Large intestine (tissue), 3 donors: ENCODE measurements at regions not wholly inside any gene's neighbourhood (a gene's known extent, or its start where the extent isn't known, plus 50 kb on each side); places are given as distances from the start of the nearest gene placed in this dataset.

Experiments used
- DNase-seq, 2 donors: peaks; one replicate each; pipeline versions ENCODE4 v3.0.0 to v3.0.0-alpha.2; 2013
- H3K27ac ChIP-seq: one replicate; pipeline ENCODE4 v1.5.1; 2013; ENCODE audit warnings: low read length
- H3K27me3 ChIP-seq: 2 replicates; pipeline ENCODE4 v1.6.1; 2013; ENCODE audit warnings: low read length; ENCODE audit not compliant: control insufficient read depth, insufficient read depth
- H3K36me3 ChIP-seq: 2 replicates; pipeline ENCODE4 v1.6.1; 2013; ENCODE audit warnings: low read length; ENCODE audit not compliant: control insufficient read depth, insufficient read depth
- H3K4me1 ChIP-seq: one replicate; pipeline ENCODE4 v1.6.1; 2013; ENCODE audit warnings: low read length; ENCODE audit not compliant: control insufficient read depth, insufficient read depth
- H3K4me3 ChIP-seq: one replicate; pipeline ENCODE4 v1.5.1; 2013; ENCODE audit warnings: low read length
- H3K9me3 ChIP-seq: one replicate; pipeline ENCODE4 v1.6.1; 2013; ENCODE audit warnings: mild to moderate bottlenecking, low read depth, low read length, moderate library complexity; ENCODE audit not compliant: control insufficient read depth
- WGBS: methylation state at CpG from one replicate; pipeline ENCODE4 v1.1.5; 2013; ENCODE audit warnings: low lambda C conversion rate; ENCODE audit not compliant: insufficient coverage; 5-methylcytosine and 5-hydroxymethylcytosine counted together

DNA sequence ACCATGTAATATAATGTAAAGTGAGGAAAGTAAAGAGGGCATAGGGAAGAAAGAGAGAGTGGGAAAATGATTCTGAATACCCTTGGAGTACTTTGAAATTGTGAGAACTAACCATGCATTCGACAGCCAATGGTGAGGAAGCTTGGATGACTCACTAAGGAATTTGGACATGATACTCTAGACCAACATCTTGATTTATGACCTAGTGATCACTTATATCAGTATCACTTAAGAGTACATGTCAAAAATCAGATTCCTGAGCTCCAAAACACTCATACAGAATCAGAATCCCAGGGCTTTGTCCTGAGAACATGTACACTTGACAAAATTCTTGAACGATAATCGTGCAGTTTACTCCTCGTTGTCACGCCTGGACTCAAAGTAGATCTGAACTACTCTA lies 1899.8 kb upstream of the PIK3C3 start:
- no peaks in the 10 kb centered on the region for H3K9me3 ChIP-seq
- DNase-seq, result no peak
- H3K27me3 ChIP-seq, result no peaks in the 10 kb centered on the region
- no peaks in the 10 kb centered on the region for H3K36me3 ChIP-seq
- H3K27ac ChIP-seq, result no peak overlapping the region
- 100% methylated on average over 1 of the region's 5 CpGs for WGBS
- H3K4me1 ChIP-seq, result no peaks in the 10 kb centered on the region
- H3K4me3 ChIP-seq, result no peak overlapping the region

GRCh38 chr18:40049716-40050115 lies 1905.3 kb upstream of the PIK3C3 start:
- no peak overlapping the region for H3K27ac ChIP-seq
- no peak for DNase-seq
- no peaks in the 10 kb centered on the region for H3K9me3 ChIP-seq
- H3K4me3 ChIP-seq, result no peak overlapping the region
- no peaks in the 10 kb centered on the region for H3K4me1 ChIP-seq
- no peaks in the 10 kb centered on the region for H3K27me3 ChIP-seq
- no peaks in the 10 kb centered on the region for H3K36me3 ChIP-seq
- no CpG with 5 or more reads among the region's 5 CpGs for WGBS

- H3K36me3 ChIP-seq, result no peaks in the 10 kb centered on the region
- DNase-seq, result no peak
- no peak overlapping the region for H3K27ac ChIP-seq
- 69% methylated on average over 5 of the region's 17 CpGs for WGBS
- no peaks in the 10 kb centered on the region for H3K9me3 ChIP-seq
- no peak overlapping the region for H3K4me3 ChIP-seq
- no peaks in the 10 kb centered on the region for H3K27me3 ChIP-seq
- no peaks in the 10 kb centered on the region for H3K4me1 ChIP-seq
These were observed 1906.0 kb upstream of the PIK3C3 start for GRCh38 chr18:40048886-40049650.

DNA sequence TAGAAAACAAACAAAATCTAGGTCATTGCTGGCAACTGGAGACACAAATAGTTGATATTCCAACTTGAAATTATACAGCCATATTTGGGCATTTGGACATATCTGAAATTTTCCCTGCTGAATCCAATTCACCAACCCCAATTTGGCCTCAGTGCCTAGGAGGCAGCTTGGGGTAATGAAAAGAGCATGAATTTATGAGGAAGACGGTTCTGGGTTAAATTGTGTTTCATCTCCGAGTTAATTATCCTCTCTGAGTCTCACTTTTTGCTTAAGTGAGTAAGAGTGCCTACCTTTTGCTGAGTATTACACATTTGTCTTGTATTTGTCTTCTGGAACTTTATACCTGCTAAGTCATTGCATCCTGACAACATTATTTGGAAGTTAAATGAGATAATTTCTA lies 1906.8 kb upstream of the PIK3C3 start:
- H3K9me3 ChIP-seq, result no peaks in the 10 kb centered on the region
- no peak overlapping the region for H3K27ac ChIP-seq
- no CpG with 5 or more reads among the region's 2 CpGs for WGBS
- H3K27me3 ChIP-seq, result no peaks in the 10 kb centered on the region
- no peaks in the 10 kb centered on the region for H3K36me3 ChIP-seq
- no peak for DNase-seq
- no peaks in the 10 kb centered on the region for H3K4me1 ChIP-seq
- H3K4me3 ChIP-seq, result no peak overlapping the region

GRCh38 chr18:40046596-40046995 lies 1908.4 kb upstream of the PIK3C3 start:
- Histone ChIP-seq H3K36me3 (no peaks in the 10 kb centered on the region), H3K4me1 (no peaks in the 10 kb centered on the region), H3K27me3 (no peaks in the 10 kb centered on the region), H3K4me3 (no peak overlapping the region), H3K9me3 (no peaks in the 10 kb centered on the region), H3K27ac (no peak overlapping the region)
- DNase-seq, result no peak
- WGBS, result no CpG with 5 or more reads among the region's 3 CpGs

GRCh38 chr18:40041951-40042350 lies 1913.1 kb upstream of the PIK3C3 start:
- no peaks in the 10 kb centered on the region for H3K36me3 ChIP-seq
- no peak overlapping the region for H3K27ac ChIP-seq
- DNase-seq, result no peak
- no CpG with 5 or more reads among the region's 8 CpGs for WGBS
- H3K27me3 ChIP-seq, result no peaks in the 10 kb centered on the region
- H3K4me1 ChIP-seq, result no peaks in the 10 kb centered on the region
- H3K4me3 ChIP-seq, result no peak overlapping the region
- no peaks in the 10 kb centered on the region for H3K9me3 ChIP-seq

- WGBS, result no CpG with 5 or more reads among the region's 4 CpGs
- no peaks in the 10 kb centered on the region for H3K4me1 ChIP-seq
- no peaks in the 10 kb centered on the region for H3K9me3 ChIP-seq
- H3K27ac ChIP-seq, result no peak overlapping the region
- no peak for DNase-seq
- no peak overlapping the region for H3K4me3 ChIP-seq
- H3K27me3 ChIP-seq, result no peaks in the 10 kb centered on the region
- no peaks in the 10 kb centered on the region for H3K36me3 ChIP-seq
These were observed 1914.5 kb upstream of the PIK3C3 start for GRCh38 chr18:40040574-40040973.

- Histone ChIP-seq H3K27me3 (no peaks in the 10 kb centered on the region), H3K4me3 (no peak overlapping the region), H3K27ac (no peak overlapping the region), H3K36me3 (no peaks in the 10 kb centered on the region), H3K9me3 (no peaks in the 10 kb centered on the region), H3K4me1 (no peaks in the 10 kb centered on the region)
- DNase-seq, result no peak
- no CpG with 5 or more reads among the region's 6 CpGs for WGBS
These were observed 1917.7 kb upstream of the PIK3C3 start for GRCh38 chr18:40037356-40037755.

DNA sequence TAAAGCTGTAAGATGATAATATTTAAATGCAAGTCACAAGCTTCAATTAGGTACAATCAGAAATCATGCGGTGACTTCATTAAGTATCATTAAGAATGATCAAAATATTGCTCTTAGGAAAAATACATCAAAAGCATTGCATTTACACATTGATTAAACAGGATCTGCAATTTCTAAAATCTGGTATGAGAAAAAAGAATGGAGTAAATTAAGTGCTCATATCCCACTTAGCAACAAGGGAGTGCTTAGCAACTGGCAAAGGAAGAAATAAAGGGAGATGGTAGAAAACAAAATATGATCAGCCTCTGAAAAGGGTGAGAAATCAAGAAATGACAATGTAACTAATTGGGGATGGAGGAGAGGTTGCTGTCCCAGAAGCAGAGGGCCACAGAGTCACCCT lies 1918.2 kb upstream of the PIK3C3 start:
- no peaks in the 10 kb centered on the region for H3K9me3 ChIP-seq
- no peak overlapping the region for H3K4me3 ChIP-seq
- H3K27me3 ChIP-seq, result no peaks in the 10 kb centered on the region
- WGBS, result 100% methylated on average over 1 of the region's 1 CpG
- no peak for DNase-seq
- H3K4me1 ChIP-seq, result no peaks in the 10 kb centered on the region
- H3K27ac ChIP-seq, result no peak overlapping the region
- H3K36me3 ChIP-seq, result no peaks in the 10 kb centered on the region

- DNase-seq, result no peak
- no peaks in the 10 kb centered on the region for H3K9me3 ChIP-seq
- WGBS, result 100% methylated on average over 1 of the region's 1 CpG
These were observed 1919.1 kb upstream of the PIK3C3 start for GRCh38 chr18:40035966-40036365.

GRCh38 chr18:40032076-40032475 lies 1923.0 kb upstream of the PIK3C3 start:
- H3K4me1 ChIP-seq, result no peaks in the 10 kb centered on the region
- no peaks in the 10 kb centered on the region for H3K36me3 ChIP-seq
- no peaks in the 10 kb centered on the region for H3K9me3 ChIP-seq
- no peak overlapping the region for H3K4me3 ChIP-seq
- no peak overlapping the region for H3K27ac ChIP-seq
- no peak for DNase-seq
- no CpG with 5 or more reads among the region's 5 CpGs for WGBS
- no peaks in the 10 kb centered on the region for H3K27me3 ChIP-seq

More at GRCh38 chr18:40035966-40036365, 1919.1 kb upstream of the PIK3C3 start:
- Histone ChIP-seq H3K27me3 (no peaks in the 10 kb centered on the region), H3K27ac (no peak overlapping the region), H3K4me3 (no peak overlapping the region), H3K4me1 (no peaks in the 10 kb centered on the region), H3K36me3 (no peaks in the 10 kb centered on the region)
